GM18867 (cell line): ENCODE measurements at regions not wholly inside any gene's neighbourhood (a gene's known extent, or its start where the extent isn't known, plus 50 kb on each side); places are given as distances from the start of the nearest gene placed in this dataset.

ENCODE experiments used
- ATAC-seq: cut with Tn5 transposase; IDR thresholded peaks from one replicate; pipeline ENCODE4 v1.9.1; 2021; ENCODE audit warnings: mild to moderate bottlenecking, moderate library complexity; ENCODE audit not compliant: unreplicated experiment

GRCh38 chr3:111339017-111339416 lies 203.0 kb upstream of the CD96 start:
- ATAC-seq = no peak

- no peak for ATAC-seq
These were observed 190.7 kb upstream of the CD96 start for GRCh38 chr3:111351334-111351733.

GRCh38 chr3:111352585-111352984 lies 189.4 kb upstream of the CD96 start:
- ATAC-seq = no peak

GRCh38 chr3:111359261-111360030 lies 182.6 kb upstream of the CD96 start:
- no peak for ATAC-seq

- ATAC-seq = no peak
These were observed 179.5 kb upstream of the CD96 start for GRCh38 chr3:111362381-111363009.

- no peak for ATAC-seq
These were observed 175.5 kb upstream of the CD96 start for GRCh38 chr3:111366515-111366914.

GRCh38 chr3:111368056-111368455 lies 173.9 kb upstream of the CD96 start:
- no peak for ATAC-seq

- no peak for ATAC-seq
These were observed 172.0 kb upstream of the CD96 start for GRCh38 chr3:111369958-111370357.

- ATAC-seq = no peak
These were observed 168.8 kb upstream of the CD96 start for GRCh38 chr3:111373239-111373638.

- no peak for ATAC-seq
These were observed 168.1 kb upstream of the CD96 start for GRCh38 chr3:111373861-111374260.

GRCh38 chr3:111385971-111386495 lies 156.0 kb upstream of the CD96 start:
- no peak for ATAC-seq

GRCh38 chr3:111392894-111393398 lies 149.1 kb upstream of the CD96 start:
- peak; percentile 48 for ATAC-seq

- no peak for ATAC-seq
These were observed 129.3 kb upstream of the CD96 start for GRCh38 chr3:111412656-111413055.

- no peak for ATAC-seq
These were observed 127.5 kb upstream of the CD96 start for GRCh38 chr3:111414531-111414930.

- no peak for ATAC-seq
These were observed 127.0 kb upstream of the CD96 start for GRCh38 chr3:111415018-111415417.

GRCh38 chr3:111418391-111418790 lies 123.6 kb upstream of the CD96 start:
- ATAC-seq = no peak

- no peak for ATAC-seq
These were observed 113.7 kb upstream of the CD96 start for GRCh38 chr3:111428301-111428700.

- ATAC-seq = no peak
These were observed 106.9 kb upstream of the CD96 start for GRCh38 chr3:111434941-111435622.

- no peak for ATAC-seq
These were observed 103.7 kb upstream of the CD96 start for GRCh38 chr3:111438283-111438682.

- ATAC-seq = no peak
These were observed 87.4 kb upstream of the CD96 start for GRCh38 chr3:111454551-111454950.

GRCh38 chr3:111465081-111465670 lies 76.8 kb upstream of the CD96 start:
- no peak for ATAC-seq
